ENCODE measurements at regions not wholly inside any gene's neighbourhood (a gene's known extent, or its start where the extent isn't known, plus 50 kb on each side); places are given as distances from the start of the nearest gene placed in this dataset.
"Not testable (repeated sequence)": the region's sequence is repeated elsewhere in the genome, so short reads cannot be mapped to it uniquely, and the experiment has no call there.

DNA sequence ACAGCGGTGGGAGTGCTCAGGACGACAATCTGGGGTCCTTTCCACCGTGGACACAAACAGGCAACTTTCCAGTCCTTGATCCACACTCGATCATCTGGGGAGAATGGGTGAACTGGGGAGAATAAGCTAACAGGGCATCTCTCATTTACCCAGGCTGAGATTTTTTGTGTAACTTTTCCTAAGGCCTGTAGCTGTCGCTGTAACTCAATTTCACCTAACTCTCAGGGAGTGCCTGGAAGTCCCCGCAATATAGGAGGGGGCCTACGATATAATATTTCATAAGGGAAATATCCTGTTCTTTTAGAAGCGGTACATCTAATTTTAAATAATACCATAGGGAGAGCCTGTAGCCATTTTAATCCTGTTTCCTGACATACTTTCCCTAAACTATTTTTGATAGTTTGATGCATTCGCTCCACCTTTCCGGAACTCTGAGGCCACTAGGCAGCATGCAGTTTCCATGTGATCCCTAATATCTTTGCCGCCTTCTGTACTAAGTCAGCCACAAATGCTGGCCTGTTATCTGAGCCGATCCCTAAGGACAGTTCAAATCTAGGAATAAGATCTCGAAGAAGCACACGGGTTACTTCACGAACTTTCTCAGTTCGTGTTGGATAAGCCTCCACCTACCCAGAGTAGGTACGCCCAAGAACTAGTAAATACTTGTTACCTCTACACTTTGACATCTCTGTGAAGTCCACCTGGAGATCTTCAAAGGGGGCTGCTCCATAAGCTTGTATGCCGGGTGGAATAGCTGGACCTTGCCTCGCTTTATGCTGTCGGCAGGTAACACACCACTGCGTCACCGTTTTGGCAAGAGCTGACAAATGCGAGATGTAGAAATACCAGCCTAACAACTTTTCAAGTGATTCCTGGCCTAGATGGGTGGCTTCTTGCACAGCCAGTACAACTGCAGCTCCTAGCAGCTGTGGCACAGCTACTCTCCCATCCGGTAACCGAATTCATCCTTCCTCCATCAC is 155.7 kb downstream of the UNC93B1 start:
- not testable (repeated sequence) for ATAC-seq

DNA sequence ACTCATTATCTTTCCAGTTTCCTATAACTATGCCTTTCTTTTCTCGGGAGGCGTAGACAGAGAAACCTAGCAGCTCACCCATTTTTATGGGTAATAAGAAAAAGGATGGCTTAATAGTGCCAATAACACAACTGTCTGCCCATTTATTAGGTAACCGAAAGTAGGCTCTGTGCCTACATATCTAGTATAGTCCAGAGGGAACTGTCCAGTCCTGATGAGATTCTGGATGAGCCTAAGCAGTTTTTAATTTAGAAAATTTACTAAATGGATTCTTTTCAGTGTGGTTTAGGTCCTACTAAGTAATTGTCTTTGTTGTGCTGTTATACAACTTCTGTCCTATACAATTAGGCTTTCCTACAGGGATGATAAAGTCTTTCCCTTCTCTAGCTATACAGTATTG is 157.6 kb downstream of the UNC93B1 start:
- not testable (repeated sequence) for H3K36me3 Mint-ChIP-seq (ENCODE audit: insufficient read depth); DNase-seq; H3K4me3 Mint-ChIP-seq; H3K9me3 Mint-ChIP-seq; ATAC-seq; H3K4me1 Mint-ChIP-seq (ENCODE audit: low read depth)
- H3K27me3 Mint-ChIP-seq (ENCODE audit: low read depth) = peaks cover 14% of the 10 kb centered on the region

More for the DNA sequence above, 155.7 kb downstream of the UNC93B1 start:
- not testable (repeated sequence) for DNase-seq; H3K27me3 Mint-ChIP-seq (ENCODE audit: low read depth); H3K4me1 Mint-ChIP-seq (ENCODE audit: low read depth); H3K4me3 Mint-ChIP-seq; H3K36me3 Mint-ChIP-seq (ENCODE audit: insufficient read depth); H3K9me3 Mint-ChIP-seq

DNA sequence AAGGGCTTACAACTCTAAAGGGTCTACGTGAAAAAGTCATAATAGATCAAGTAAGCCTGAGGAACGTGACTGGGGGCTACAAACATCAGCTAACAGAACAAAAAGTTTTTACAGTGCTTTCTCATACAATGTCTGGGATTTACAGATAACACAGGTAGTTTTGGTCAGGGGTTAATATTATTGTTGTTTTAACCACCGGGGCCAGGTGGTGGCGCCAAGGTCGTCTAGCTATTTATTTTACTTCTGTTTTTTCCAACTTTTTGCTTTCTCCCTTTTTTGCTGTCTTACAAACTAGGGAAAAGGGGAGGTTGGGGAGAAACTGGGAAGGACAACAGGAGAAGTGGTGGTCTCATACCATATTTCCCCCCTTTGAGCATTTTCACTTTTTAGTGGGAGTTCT is 158.6 kb downstream of the UNC93B1 start:
- not testable (repeated sequence) for H3K9me3 Mint-ChIP-seq; H3K4me1 Mint-ChIP-seq (ENCODE audit: low read depth); DNase-seq; H3K36me3 Mint-ChIP-seq (ENCODE audit: insufficient read depth); H3K4me3 Mint-ChIP-seq; ATAC-seq
- H3K27me3 Mint-ChIP-seq (ENCODE audit: low read depth) = peaks cover 18% of the 10 kb centered on the region

DNA sequence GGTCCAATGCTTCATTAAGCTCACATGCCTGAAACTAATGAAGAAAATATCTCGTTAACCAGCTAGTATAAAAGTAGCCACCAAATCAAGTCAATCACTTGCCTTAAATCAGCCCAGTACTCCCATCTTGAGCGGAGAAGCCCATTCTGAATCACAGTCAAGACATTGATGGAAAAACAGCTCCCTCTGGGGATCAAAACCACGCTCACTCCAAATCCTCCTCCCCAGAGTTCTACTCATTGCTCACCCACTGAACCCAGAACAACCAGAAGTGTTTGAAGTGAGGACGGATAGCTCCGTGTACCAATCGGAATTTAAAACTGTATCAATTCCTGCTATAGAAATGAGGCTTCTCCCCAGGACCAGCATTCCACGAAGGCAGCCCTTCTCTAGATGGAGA is 163.3 kb downstream of the UNC93B1 start:
- H3K4me3 Mint-ChIP-seq; H3K36me3 Mint-ChIP-seq (ENCODE audit: insufficient read depth); ATAC-seq; DNase-seq; H3K9me3 Mint-ChIP-seq; H3K4me1 Mint-ChIP-seq (ENCODE audit: low read depth): not testable (repeated sequence)
- peaks cover 31% of the 10 kb centered on the region for H3K27me3 Mint-ChIP-seq (ENCODE audit: low read depth)

DNA sequence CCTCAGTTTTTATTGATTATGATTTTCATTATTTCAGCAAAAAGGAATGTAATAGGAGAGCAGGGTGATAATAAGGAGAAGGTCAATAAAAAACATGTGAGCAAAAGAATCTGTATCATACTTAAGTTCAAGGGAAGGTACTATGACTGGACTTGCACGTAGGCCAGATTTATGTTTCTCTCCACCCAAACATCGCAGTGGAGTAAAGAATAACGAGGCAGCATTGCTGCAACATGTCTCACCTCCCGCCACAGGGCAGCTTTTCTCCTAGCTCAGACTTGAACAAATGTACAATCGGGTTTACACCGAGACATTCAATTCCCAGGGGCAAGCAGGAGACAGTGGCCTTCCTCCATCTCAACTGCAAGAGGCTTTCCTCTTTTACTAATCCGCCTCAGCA is 155.7 kb upstream of the ALDH3B2 start:
- DNase-seq; H3K9me3 Mint-ChIP-seq; H3K36me3 Mint-ChIP-seq (ENCODE audit: insufficient read depth); H3K4me3 Mint-ChIP-seq; ATAC-seq; H3K4me1 Mint-ChIP-seq (ENCODE audit: low read depth): not testable (repeated sequence)
- H3K27me3 Mint-ChIP-seq (ENCODE audit: low read depth) = peaks cover 46% of the 10 kb centered on the region

DNA sequence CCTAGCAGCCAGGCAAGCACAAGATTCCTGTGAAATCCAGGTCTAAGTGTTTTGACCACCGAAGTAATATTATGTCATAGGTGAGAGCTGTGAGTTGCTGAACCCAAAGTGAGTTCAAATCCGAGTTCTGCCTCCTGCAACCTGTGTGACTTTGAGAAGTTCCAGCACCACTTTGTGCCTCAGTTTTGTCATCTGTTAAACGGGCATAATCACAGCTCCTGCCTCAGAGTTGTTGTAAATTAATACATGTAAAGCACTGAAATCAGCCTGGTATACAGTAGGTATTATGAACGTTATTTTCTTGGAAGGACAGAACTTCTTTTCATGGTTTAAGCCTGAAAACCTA is 152.5 kb upstream of the ALDH3B2 start:
- not testable (repeated sequence) for ATAC-seq; H3K9me3 Mint-ChIP-seq; DNase-seq; H3K36me3 Mint-ChIP-seq (ENCODE audit: insufficient read depth); H3K4me1 Mint-ChIP-seq (ENCODE audit: low read depth); H3K4me3 Mint-ChIP-seq
- peaks cover 49% of the 10 kb centered on the region for H3K27me3 Mint-ChIP-seq (ENCODE audit: low read depth)

DNA sequence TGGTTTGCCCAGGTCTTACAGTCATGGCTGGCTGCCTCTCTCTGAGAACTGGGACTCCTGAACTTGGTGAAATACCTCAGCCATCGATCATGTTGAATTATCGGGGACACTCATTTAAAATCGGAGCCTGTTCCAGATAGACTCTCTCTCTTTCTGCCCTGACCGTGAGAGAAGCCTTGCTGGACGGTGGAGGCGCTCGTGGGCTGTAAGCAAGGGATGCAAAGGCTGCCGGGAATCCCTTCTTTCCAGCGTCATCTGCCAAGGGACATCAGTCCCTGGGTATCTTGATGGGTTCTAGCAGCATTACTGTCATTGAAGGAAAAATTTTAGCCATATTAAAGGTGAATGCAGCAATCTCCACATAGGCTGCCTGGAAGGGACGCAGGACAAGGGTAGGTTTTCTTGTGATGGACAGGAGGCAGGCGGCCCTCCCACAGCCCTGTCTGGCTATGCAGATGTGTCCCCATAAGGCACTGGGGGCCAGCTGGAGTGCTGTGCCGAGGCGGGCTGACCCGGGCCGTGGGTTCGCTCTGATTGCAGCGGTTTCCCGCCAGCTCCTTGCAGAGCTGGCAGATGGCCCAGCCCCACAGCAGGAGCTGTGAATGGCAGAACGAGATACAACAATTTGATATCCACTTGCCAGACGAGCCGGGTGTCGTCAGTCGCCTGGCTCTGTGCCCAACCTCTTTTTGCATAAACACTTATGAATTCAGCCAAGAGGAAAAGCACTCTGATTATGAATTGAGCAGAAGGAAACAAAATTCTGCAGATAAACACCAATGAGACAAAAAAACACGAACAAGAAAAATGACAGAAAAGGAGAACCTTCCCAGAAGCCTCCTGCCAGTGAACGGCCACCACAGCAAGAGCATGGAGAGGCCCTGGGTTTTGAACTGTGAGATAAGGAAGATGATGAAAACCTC is 151.9 kb upstream of the ALDH3B2 start:
- H3K9me3 Mint-ChIP-seq; H3K36me3 Mint-ChIP-seq (ENCODE audit: insufficient read depth); H3K4me3 Mint-ChIP-seq; ATAC-seq; DNase-seq; H3K4me1 Mint-ChIP-seq (ENCODE audit: low read depth): not testable (repeated sequence)
- H3K27me3 Mint-ChIP-seq (ENCODE audit: low read depth) = peaks cover 50% of the 10 kb centered on the region

DNA sequence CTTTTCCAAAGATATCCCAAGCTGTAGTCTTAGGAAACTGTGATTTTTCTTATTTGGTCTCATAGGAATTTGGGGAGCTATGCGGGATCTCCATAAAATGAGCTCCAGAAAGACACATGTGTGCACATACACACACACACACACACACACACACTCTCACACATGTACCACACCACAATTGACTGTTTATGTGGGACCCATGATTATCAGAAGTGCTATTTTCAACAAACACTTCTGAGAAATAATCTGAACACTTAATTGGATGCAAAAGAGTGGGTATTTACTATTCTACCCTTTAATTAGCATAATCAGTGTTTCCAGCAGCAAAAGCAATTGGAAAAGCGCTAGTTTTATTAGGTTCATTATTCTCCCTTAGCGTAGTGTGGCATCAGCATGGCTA is 150.4 kb upstream of the ALDH3B2 start:
- H3K4me3 Mint-ChIP-seq; ATAC-seq; H3K4me1 Mint-ChIP-seq (ENCODE audit: low read depth); H3K36me3 Mint-ChIP-seq (ENCODE audit: insufficient read depth); H3K9me3 Mint-ChIP-seq; DNase-seq: not testable (repeated sequence)
- peaks cover 52% of the 10 kb centered on the region for H3K27me3 Mint-ChIP-seq (ENCODE audit: low read depth)

DNA sequence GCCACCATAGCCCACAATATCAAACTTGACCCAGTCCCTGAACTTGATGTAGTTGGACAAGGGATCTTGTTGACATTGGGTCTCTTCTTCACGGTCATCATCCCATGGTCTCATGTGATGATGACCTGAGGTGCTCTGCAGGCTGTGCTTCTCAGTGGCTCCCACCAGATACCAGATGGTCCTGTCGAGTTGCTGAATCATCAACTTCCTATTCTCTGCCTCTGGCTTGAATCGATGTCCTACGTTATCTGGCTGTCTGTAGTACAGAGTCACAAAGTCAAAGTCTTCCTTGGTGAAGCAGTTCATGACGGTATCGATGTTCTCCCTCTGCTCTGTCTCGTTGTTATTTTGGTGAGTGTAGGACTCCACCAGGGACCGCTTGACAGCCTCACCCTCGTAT is 145.7 kb upstream of the ALDH3B2 start:
- no peak overlapping the region for H3K4me3 Mint-ChIP-seq
- H3K27me3 Mint-ChIP-seq (ENCODE audit: low read depth) = peaks cover 23% of the 10 kb centered on the region
- no peak for DNase-seq
- ATAC-seq = no peak
- no peaks in the 10 kb centered on the region for H3K36me3 Mint-ChIP-seq (ENCODE audit: insufficient read depth)
- H3K9me3 Mint-ChIP-seq = no peaks in the 10 kb centered on the region
- H3K4me1 Mint-ChIP-seq (ENCODE audit: low read depth) = no peaks in the 10 kb centered on the region

DNA sequence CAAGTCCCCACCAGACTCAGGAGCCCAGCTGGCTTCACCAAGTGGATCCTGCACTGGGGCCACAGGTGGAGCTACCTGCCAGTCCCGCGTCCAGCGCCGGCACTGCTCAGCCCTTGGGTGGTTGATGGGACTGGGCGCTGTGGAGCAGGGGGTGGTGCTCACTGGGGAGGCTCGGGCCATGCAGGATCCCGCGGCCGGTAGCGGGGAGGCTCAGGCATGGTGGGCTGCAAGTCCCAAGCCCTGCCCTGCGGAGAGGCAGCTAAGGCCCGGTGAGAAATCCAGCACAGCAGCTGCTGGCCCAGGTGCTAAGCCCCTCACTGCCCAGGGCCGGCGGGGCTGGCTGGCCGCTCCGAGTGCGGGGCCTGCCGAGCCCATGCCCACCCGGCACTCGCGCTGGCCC is 143.1 kb upstream of the ALDH3B2 start:
- not testable (repeated sequence) for H3K4me3 Mint-ChIP-seq; DNase-seq; H3K36me3 Mint-ChIP-seq (ENCODE audit: insufficient read depth); ATAC-seq; H3K4me1 Mint-ChIP-seq (ENCODE audit: low read depth); H3K9me3 Mint-ChIP-seq
- H3K27me3 Mint-ChIP-seq (ENCODE audit: low read depth) = peaks cover 15% of the 10 kb centered on the region

DNA sequence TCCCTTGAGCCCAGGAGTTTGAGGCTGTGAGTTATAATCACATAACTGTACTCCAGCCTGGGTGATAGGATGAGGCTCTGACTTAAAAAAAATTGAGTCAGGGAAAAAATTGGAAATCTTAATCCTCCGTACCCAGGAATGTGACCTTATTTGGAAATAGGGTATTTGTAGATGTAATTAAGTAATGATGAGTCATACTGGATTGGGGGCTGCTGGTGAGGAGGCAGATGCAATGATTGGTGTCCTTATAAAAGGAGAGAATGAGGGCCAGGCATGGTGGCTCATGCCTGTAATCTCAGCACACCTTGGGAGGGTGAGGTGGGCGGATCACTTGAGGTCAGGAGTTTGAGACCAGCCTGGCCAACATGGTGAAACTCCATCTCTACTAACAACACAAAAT is 134.9 kb upstream of the ALDH3B2 start:
- H3K4me3 Mint-ChIP-seq; ATAC-seq; H3K36me3 Mint-ChIP-seq (ENCODE audit: insufficient read depth); H3K9me3 Mint-ChIP-seq; H3K27me3 Mint-ChIP-seq (ENCODE audit: low read depth); H3K4me1 Mint-ChIP-seq (ENCODE audit: low read depth); DNase-seq: not testable (repeated sequence)

DNA sequence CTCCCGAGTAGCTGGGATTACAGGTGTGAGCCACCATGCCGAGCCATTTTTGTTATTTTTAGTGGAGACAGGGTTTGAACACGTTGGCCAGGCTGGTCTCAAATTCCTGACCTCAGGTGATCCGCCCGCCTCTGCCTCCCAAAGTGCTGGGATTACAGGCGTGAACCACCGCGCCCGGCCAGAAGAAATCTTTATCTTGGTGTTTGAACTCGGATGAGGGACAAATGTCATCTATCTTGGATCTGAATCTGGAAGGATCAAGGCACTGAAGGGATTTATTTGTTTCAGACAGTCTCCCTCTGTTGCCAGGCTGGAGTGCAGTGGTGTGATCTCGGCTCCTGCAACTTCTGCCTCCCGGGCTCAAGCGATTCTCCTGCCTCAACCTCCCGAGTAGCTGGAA is 133.5 kb upstream of the ALDH3B2 start:
- peaks cover 11% of the 10 kb centered on the region for H3K4me1 Mint-ChIP-seq (ENCODE audit: low read depth)
- not testable (repeated sequence) for ATAC-seq; H3K9me3 Mint-ChIP-seq; DNase-seq; H3K4me3 Mint-ChIP-seq; H3K27me3 Mint-ChIP-seq (ENCODE audit: low read depth); H3K36me3 Mint-ChIP-seq (ENCODE audit: insufficient read depth)

DNA sequence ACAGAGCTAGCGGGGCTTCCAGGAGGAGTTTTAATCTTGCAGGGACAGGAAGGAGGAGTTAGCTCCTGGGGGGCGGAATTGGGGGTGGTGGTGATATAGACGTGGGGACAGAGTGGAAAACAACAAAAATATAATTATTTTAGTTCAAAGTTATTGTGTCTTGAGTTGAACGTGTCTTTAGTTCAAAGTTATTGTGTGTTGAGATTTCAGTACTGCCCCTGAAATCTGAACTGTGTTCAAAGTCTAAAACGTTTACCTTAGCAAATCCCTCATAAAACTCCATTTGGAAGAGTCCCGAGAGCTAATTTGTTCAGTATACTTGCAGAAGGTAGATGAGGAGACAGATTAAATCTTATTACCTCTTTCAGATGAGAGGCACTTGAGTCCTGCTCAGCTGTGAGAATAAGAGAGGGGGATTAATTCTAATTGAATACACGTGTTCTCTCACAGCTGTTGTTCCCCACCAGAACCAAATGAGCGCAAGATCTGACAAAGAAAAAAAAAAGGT is 132.4 kb upstream of the ALDH3B2 start:
- H3K27me3 Mint-ChIP-seq (ENCODE audit: low read depth); ATAC-seq; H3K9me3 Mint-ChIP-seq; H3K36me3 Mint-ChIP-seq (ENCODE audit: insufficient read depth); DNase-seq: not testable (repeated sequence)
- peak overlapping the region; percentile 87 for H3K4me3 Mint-ChIP-seq
- H3K4me1 Mint-ChIP-seq (ENCODE audit: low read depth) = peaks cover 11% of the 10 kb centered on the region

DNA sequence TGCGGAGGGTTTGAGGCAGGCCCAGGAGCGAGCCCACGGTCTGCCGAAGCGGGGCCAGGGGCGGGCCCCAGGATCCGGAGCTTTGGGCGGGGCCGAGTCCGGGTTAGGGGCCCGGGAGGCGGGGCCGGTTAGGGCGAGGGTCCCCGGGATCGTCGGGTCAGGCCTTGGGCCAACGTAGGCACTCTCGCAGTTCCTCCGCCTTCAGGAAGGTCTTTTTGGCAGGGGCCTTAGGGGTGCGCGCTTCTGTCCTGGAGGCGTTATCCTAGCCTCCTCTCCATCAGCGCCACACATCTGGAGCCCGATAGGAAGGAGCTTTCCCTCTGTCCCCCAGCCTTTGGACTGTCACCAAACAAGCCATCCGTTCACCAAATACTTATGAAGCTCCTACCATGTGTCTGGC is 131.8 kb upstream of the ALDH3B2 start:
- Mint-ChIP-seq H3K4me3 (peak overlapping the region; percentile 87), H3K4me1 (ENCODE audit: low read depth) (peaks cover 11% of the 10 kb centered on the region)
- not testable (repeated sequence) for DNase-seq; H3K27me3 Mint-ChIP-seq (ENCODE audit: low read depth); H3K9me3 Mint-ChIP-seq; ATAC-seq; H3K36me3 Mint-ChIP-seq (ENCODE audit: insufficient read depth)

All from activated T-cell treated with anti-CD3 and anti-CD28 coated beads, Interleukin-2, amount 50 U/mL, for 4 hours (primary cell).